Lower leg skin (tissue), 4 donors: ENCODE measurements at regions not wholly inside any gene's neighbourhood (a gene's known extent, or its start where the extent isn't known, plus 50 kb on each side); places are given as distances from the start of the nearest gene placed in this dataset.
"Not testable (repeated sequence)": the region's sequence is repeated elsewhere in the genome, so short reads cannot be mapped to it uniquely, and the experiment has no call there.

Experiments
- DNase-seq, 2 donors: peaks; one replicate each; pipeline ENCODE4 v3.0.0-alpha.2; 2019; ENCODE audit warnings: low spot score in 2 of 2
- H3K4me3 ChIP-seq: fragments of 200-600 bp; sonication (generic); 2 replicates; pipeline ENCODE4 v1.5.1; 2017; ENCODE audit warnings: mild to moderate bottlenecking, low read depth; ENCODE audit not compliant: poor library complexity, severe bottlenecking
- CTCF ChIP-seq, 3 donors: fragments of 450-650 bp; IDR thresholded peaks; one replicate each; pipeline ENCODE4 v1.5.1; 2016; ENCODE audit warnings: antibody characterized with exemption in 3 of 3, mild to moderate bottlenecking in 3 of 3, moderate library complexity in 2 of 3
- POLR2A ChIP-seq, 2 donors: fragments of 450-650 bp; IDR thresholded peaks; one replicate each; pipeline ENCODE4 v1.6.1; 2016 to 2017; ENCODE audit warnings: antibody characterized with exemption in 2 of 2, mild to moderate bottlenecking in 1 of 2, moderate library complexity in 1 of 2
- WGBS, 2 donors: methylation state at CpG; one replicate each; pipeline ENCODE4 v1.1.5; 2018; 5-methylcytosine and 5-hydroxymethylcytosine counted together
- intact Hi-C: fragments of 100-400 bp; cut with DNase I; formaldehyde crosslinking; loops from one replicate; pipeline ENCODE4 v1.15.0; 2023; ENCODE audit warnings: low total_unique reads

- intact Hi-C loops = loop anchor here (5.0 kb wide), 1 partner anchor 188 kb away; the partner anchor contains the start of gene MGAT5B
- TF ChIP-seq POLR2A (IDR thresholded peaks at IDR 0.05) = no peak
- no peak for DNase-seq
- no peak overlapping the region for H3K4me3 ChIP-seq
- WGBS, 2 donors = 82 to 88% methylated on average over 7 of the region's 7 CpGs
These were observed 85.3 kb upstream of the SEC14L1 start for GRCh38 chr17:77055453-77055852.

GRCh38 chr17:77058016-77058415, 82.8 kb upstream of the SEC14L1 start:
- no peak for DNase-seq

GRCh38 chr17:77061669-77062068, 79.1 kb upstream of the SEC14L1 start:
- WGBS, 2 donors = 76 to 81% methylated on average over 10 of the region's 10 CpGs
- intact Hi-C loops = no loop called here
- H3K4me3 ChIP-seq = no peak overlapping the region
- no peak for DNase-seq
- TF ChIP-seq POLR2A (IDR thresholded peaks at IDR 0.05) (no peak), CTCF (IDR thresholded peaks at IDR 0.05) (no peak)

More at GRCh38 chr17:77058016-77058415, 82.8 kb upstream of the SEC14L1 start:
- WGBS, 2 donors = 56% methylated on average over 5 of the region's 5 CpGs
- no peak for TF ChIP-seq POLR2A (IDR thresholded peaks at IDR 0.05)
- no peak for TF ChIP-seq CTCF (IDR thresholded peaks at IDR 0.05)
- no peak overlapping the region for H3K4me3 ChIP-seq
- intact Hi-C loops = loop anchor here (5.0 kb wide), 1 partner anchor 191 kb away; the partner anchor contains the start of gene MGAT5B

GRCh38 chr17:77064598-77064997, 76.2 kb upstream of the SEC14L1 start:
- H3K4me3 ChIP-seq = no peak overlapping the region
- intact Hi-C loops = no loop called here
- no peak for TF ChIP-seq POLR2A (IDR thresholded peaks at IDR 0.05)
- TF ChIP-seq CTCF (IDR thresholded peaks at IDR 0.05) = no peak
- DNase-seq = no peak
- 81% methylated on average over 5 of the region's 5 CpGs for WGBS, 2 donors

GRCh38 chr17:77066165-77066564, 74.6 kb upstream of the SEC14L1 start:
- intact Hi-C loops = no loop called here
- 74 to 83% methylated on average over 2 of the region's 2 CpGs for WGBS, 2 donors
- no peak overlapping the region for H3K4me3 ChIP-seq

GRCh38 chr17:77066726-77067409, 73.9 kb upstream of the SEC14L1 start:
- DNase-seq, H3K4me3 ChIP-seq, intact Hi-C loops: not testable (repeated sequence)
- WGBS, 2 donors = 30 to 31% methylated on average over 10 of the region's 10 CpGs

More at GRCh38 chr17:77066165-77066564, 74.6 kb upstream of the SEC14L1 start:
- TF ChIP-seq POLR2A (IDR thresholded peaks at IDR 0.05) = no peak
- TF ChIP-seq CTCF (IDR thresholded peaks at IDR 0.05) = no peak
- DNase-seq = no peak

GRCh38 chr17:77068915-77069314, 71.9 kb upstream of the SEC14L1 start:
- 51 to 78% methylated on average over 2 of the region's 2 CpGs for WGBS, 2 donors
- no peak for DNase-seq
- intact Hi-C loops = no loop called here
- TF ChIP-seq CTCF (IDR thresholded peaks at IDR 0.05) (no peak), POLR2A (IDR thresholded peaks at IDR 0.05) (no peak)
- no peak overlapping the region for H3K4me3 ChIP-seq
